ENCODE measurements at regions not wholly inside any gene's neighbourhood (a gene's known extent, or its start where the extent isn't known, plus 50 kb on each side); places are given as distances from the start of the nearest gene placed in this dataset.
A peak's percentile ranks its signal among the peaks of the same experiment; 100 is the strongest.
"Not testable (repeated sequence)": the region's sequence is repeated elsewhere in the genome, so short reads cannot be mapped to it uniquely, and the experiment has no call there.

- no peak for TF ChIP-seq CTCF (conservative IDR thresholded peaks at IDR 0.05; ENCODE audit: low read depth, low read length)
- H3K36me3 ChIP-seq (ENCODE audit: insufficient read depth) = no peaks in the 10 kb centered on the region
- no peaks in the 10 kb centered on the region for H4K20me1 ChIP-seq (ENCODE audit: insufficient read depth)
- H3K4me2 ChIP-seq = no peak overlapping the region
- H3K4me3 ChIP-seq (IDR thresholded peaks at IDR 0.05; ENCODE audit: insufficient read depth, low read depth, low read length) = no peak overlapping the region
- H3K27ac ChIP-seq = no peak overlapping the region
- H3K79me2 ChIP-seq (ENCODE audit: insufficient read depth, low read depth) = no peaks in the 10 kb centered on the region
- no peak overlapping the region for H2AFZ ChIP-seq (ENCODE audit: low read depth)
- H3K4me1 ChIP-seq (ENCODE audit: low read depth, poor library complexity, severe bottlenecking) = no peaks in the 10 kb centered on the region
- H3K9ac ChIP-seq = no peak overlapping the region
- H3K27me3 ChIP-seq (ENCODE audit: insufficient read depth, low read depth) = no peaks in the 10 kb centered on the region
These were observed 249.0 kb upstream of the CHD1 start for GRCh38 chr5:99177796-99178195.

- no peaks in the 10 kb centered on the region for H3K4me1 ChIP-seq (ENCODE audit: low read depth, poor library complexity, severe bottlenecking)
- H3K27ac ChIP-seq = no peak overlapping the region
- H3K79me2 ChIP-seq (ENCODE audit: insufficient read depth, low read depth) = no peaks in the 10 kb centered on the region
- H3K36me3 ChIP-seq (ENCODE audit: insufficient read depth) = no peaks in the 10 kb centered on the region
- no peak overlapping the region for H3K4me2 ChIP-seq
- no peak overlapping the region for H2AFZ ChIP-seq (ENCODE audit: low read depth)
- no peaks in the 10 kb centered on the region for H4K20me1 ChIP-seq (ENCODE audit: insufficient read depth)
- no peak overlapping the region for H3K4me3 ChIP-seq (IDR thresholded peaks at IDR 0.05; ENCODE audit: insufficient read depth, low read depth, low read length)
- H3K9ac ChIP-seq = no peak overlapping the region
- no peak for TF ChIP-seq CTCF (conservative IDR thresholded peaks at IDR 0.05; ENCODE audit: low read depth, low read length)
- H3K27me3 ChIP-seq (ENCODE audit: insufficient read depth, low read depth) = no peaks in the 10 kb centered on the region
These were observed 247.4 kb upstream of the CHD1 start for GRCh38 chr5:99176186-99176585.

GRCh38 chr5:99169309-99169708, 240.5 kb upstream of the CHD1 start:
- Histone ChIP-seq H3K4me1 (ENCODE audit: low read depth, poor library complexity, severe bottlenecking) (no peaks in the 10 kb centered on the region), H3K4me2 (no peak overlapping the region), H3K27me3 (ENCODE audit: insufficient read depth, low read depth) (no peaks in the 10 kb centered on the region), H2AFZ (ENCODE audit: low read depth) (no peak overlapping the region), H3K27ac (no peak overlapping the region), H3K9ac (no peak overlapping the region), H3K36me3 (ENCODE audit: insufficient read depth) (no peaks in the 10 kb centered on the region), H3K79me2 (ENCODE audit: insufficient read depth, low read depth) (no peaks in the 10 kb centered on the region), H4K20me1 (ENCODE audit: insufficient read depth) (no peaks in the 10 kb centered on the region), H3K4me3 (IDR thresholded peaks at IDR 0.05; ENCODE audit: insufficient read depth, low read depth, low read length) (no peak overlapping the region)
- 0 out of 2 replicates have a peak, but pooled peaks have one; percentile 28 for TF ChIP-seq CTCF (conservative IDR thresholded peaks at IDR 0.05; ENCODE audit: low read depth, low read length)

- not testable (repeated sequence) for H3K27ac ChIP-seq; H3K36me3 ChIP-seq (ENCODE audit: insufficient read depth); H3K79me2 ChIP-seq (ENCODE audit: insufficient read depth, low read depth); H2AFZ ChIP-seq (ENCODE audit: low read depth); H3K4me2 ChIP-seq; H3K4me3 ChIP-seq (IDR thresholded peaks at IDR 0.05; ENCODE audit: insufficient read depth, low read depth, low read length); H4K20me1 ChIP-seq (ENCODE audit: insufficient read depth); H3K27me3 ChIP-seq (ENCODE audit: insufficient read depth, low read depth); H3K4me1 ChIP-seq (ENCODE audit: low read depth, poor library complexity, severe bottlenecking); H3K9ac ChIP-seq
These were observed 232.7 kb upstream of the CHD1 start for GRCh38 chr5:99161538-99161937.

GRCh38 chr5:99156688-99157087, 227.9 kb upstream of the CHD1 start:
- Histone ChIP-seq H3K9ac (no peak overlapping the region), H3K79me2 (ENCODE audit: insufficient read depth, low read depth) (no peaks in the 10 kb centered on the region), H3K4me3 (IDR thresholded peaks at IDR 0.05; ENCODE audit: insufficient read depth, low read depth, low read length) (no peak overlapping the region), H2AFZ (ENCODE audit: low read depth) (no peak overlapping the region), H4K20me1 (ENCODE audit: insufficient read depth) (no peaks in the 10 kb centered on the region), H3K27me3 (ENCODE audit: insufficient read depth, low read depth) (no peaks in the 10 kb centered on the region), H3K4me2 (no peak overlapping the region), H3K27ac (no peak overlapping the region), H3K4me1 (ENCODE audit: low read depth, poor library complexity, severe bottlenecking) (no peaks in the 10 kb centered on the region), H3K36me3 (ENCODE audit: insufficient read depth) (no peaks in the 10 kb centered on the region)
- TF ChIP-seq CTCF (conservative IDR thresholded peaks at IDR 0.05; ENCODE audit: low read depth, low read length) = no peak

- not testable (repeated sequence) for H3K4me3 ChIP-seq (IDR thresholded peaks at IDR 0.05; ENCODE audit: insufficient read depth, low read depth, low read length); H3K79me2 ChIP-seq (ENCODE audit: insufficient read depth, low read depth); H3K27ac ChIP-seq; H4K20me1 ChIP-seq (ENCODE audit: insufficient read depth); H3K36me3 ChIP-seq (ENCODE audit: insufficient read depth); H3K4me1 ChIP-seq (ENCODE audit: low read depth, poor library complexity, severe bottlenecking); H3K4me2 ChIP-seq; H2AFZ ChIP-seq (ENCODE audit: low read depth); H3K27me3 ChIP-seq (ENCODE audit: insufficient read depth, low read depth); H3K9ac ChIP-seq
These were observed 214.5 kb upstream of the CHD1 start for GRCh38 chr5:99143283-99143795.

Data from KMS-11 (cell line).